Lower leg skin (tissue), 4 donors: ENCODE measurements at regions not wholly inside any gene's neighbourhood (a gene's known extent, or its start where the extent isn't known, plus 50 kb on each side); places are given as distances from the start of the nearest gene placed in this dataset.

ENCODE experiments used
- DNase-seq, 2 donors: peaks; one replicate each; pipeline ENCODE4 v3.0.0-alpha.2; 2019; ENCODE audit warnings: low spot score in 2 of 2
- H3K4me3 ChIP-seq: fragments of 200-600 bp; sonication (generic); 2 replicates; pipeline ENCODE4 v1.5.1; 2017; ENCODE audit warnings: mild to moderate bottlenecking, low read depth; ENCODE audit not compliant: poor library complexity, severe bottlenecking
- POLR2A ChIP-seq, 2 donors: fragments of 450-650 bp; IDR thresholded peaks; one replicate each; pipeline ENCODE4 v1.6.1; 2016 to 2017; ENCODE audit warnings: antibody characterized with exemption in 2 of 2, mild to moderate bottlenecking in 1 of 2, moderate library complexity in 1 of 2
- WGBS, 2 donors: methylation state at CpG; one replicate each; pipeline ENCODE4 v1.1.5; 2018; 5-methylcytosine and 5-hydroxymethylcytosine counted together
- intact Hi-C: fragments of 100-400 bp; cut with DNase I; formaldehyde crosslinking; loops from one replicate; pipeline ENCODE4 v1.15.0; 2023; ENCODE audit warnings: low total_unique reads
- TF ChIP-seq, protein P1 (sequence below), 3 donors: fragments of 450-650 bp; IDR thresholded peaks; one replicate each; pipeline ENCODE4 v1.5.1; 2016; ENCODE audit warnings: antibody characterized with exemption in 3 of 3, mild to moderate bottlenecking in 3 of 3, moderate library complexity in 2 of 3

DNA sequence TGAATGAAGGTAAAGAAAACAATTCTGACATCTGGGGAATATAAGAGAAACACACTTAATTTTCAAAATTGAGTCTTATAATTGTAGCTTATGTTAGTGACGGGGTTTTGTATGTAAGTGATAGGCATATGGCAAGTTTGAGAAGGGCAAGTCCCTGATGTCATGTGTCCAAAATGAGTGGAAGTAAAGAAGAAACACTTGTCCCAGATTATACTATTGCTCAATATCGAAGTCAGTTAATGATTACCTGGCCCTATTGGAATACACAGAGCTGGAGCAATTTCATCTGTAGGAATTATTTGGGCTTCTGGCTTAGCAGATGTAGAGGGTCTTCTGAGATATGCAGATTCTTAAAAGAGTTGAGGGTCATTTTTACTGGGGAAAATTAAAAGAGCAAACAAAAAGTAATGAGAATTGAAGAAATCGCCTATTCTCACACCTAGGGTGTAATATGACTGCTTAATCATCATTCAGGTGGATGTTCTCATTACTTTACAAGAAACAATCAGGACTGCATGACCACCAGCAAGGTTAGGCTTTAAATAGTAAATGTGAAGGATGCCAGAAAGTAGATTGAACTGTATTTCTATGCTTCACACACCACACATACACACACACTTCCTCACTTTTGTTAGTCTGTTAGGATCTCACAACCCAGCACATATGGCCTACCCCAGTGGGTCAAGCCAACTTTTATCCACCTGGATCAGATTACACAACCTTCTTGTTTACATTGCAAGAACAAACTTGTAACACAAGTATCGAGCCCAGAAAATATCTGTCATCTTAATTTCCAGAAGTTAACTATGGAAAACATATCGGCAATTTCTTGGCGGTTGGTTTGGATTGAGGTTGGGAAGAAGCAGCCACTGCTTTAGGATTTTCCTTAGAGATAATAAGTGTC, 183.3 kb upstream of the LRRC3B start:
- 57 to 59% methylated on average over 6 of the region's 6 CpGs for WGBS, 2 donors
- no peak overlapping the region for H3K4me3 ChIP-seq
- no peak for DNase-seq
- intact Hi-C loops: no loop called here
- TF ChIP-seq POLR2A (IDR thresholded peaks at IDR 0.05): no peak
- TF ChIP-seq, protein P1, sequence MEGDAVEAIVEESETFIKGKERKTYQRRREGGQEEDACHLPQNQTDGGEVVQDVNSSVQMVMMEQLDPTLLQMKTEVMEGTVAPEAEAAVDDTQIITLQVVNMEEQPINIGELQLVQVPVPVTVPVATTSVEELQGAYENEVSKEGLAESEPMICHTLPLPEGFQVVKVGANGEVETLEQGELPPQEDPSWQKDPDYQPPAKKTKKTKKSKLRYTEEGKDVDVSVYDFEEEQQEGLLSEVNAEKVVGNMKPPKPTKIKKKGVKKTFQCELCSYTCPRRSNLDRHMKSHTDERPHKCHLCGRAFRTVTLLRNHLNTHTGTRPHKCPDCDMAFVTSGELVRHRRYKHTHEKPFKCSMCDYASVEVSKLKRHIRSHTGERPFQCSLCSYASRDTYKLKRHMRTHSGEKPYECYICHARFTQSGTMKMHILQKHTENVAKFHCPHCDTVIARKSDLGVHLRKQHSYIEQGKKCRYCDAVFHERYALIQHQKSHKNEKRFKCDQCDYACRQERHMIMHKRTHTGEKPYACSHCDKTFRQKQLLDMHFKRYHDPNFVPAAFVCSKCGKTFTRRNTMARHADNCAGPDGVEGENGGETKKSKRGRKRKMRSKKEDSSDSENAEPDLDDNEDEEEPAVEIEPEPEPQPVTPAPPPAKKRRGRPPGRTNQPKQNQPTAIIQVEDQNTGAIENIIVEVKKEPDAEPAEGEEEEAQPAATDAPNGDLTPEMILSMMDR (IDR thresholded peaks at IDR 0.05): no peak

DNA sequence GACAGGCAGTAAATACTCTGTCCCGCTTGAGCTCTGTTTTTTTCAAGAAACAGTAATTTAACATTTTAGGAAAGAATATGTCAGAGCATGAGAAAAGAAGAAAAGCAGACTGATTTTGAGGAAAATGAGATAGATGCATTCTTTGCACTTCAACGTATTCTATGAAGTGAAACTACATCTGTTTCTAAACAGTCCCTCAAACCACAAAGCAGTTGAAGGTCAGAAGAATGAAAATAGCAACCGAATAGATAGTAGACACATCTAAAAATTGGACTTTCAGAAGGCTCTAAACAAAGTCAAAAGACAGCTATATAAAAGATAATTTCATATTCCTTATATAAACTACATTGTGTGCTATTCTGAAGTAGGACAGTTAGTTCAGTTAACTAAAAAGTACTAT, 172.6 kb upstream of the LRRC3B start:
- TF ChIP-seq, protein P1 (IDR thresholded peaks at IDR 0.05): no peak
- no peak for TF ChIP-seq POLR2A (IDR thresholded peaks at IDR 0.05)
- no peak for DNase-seq
- intact Hi-C loops: no loop called here

GRCh38 chr3:26452363-26452762, 170.2 kb upstream of the LRRC3B start:
- TF ChIP-seq, protein P1 (IDR thresholded peaks at IDR 0.05): no peak
- no peak for TF ChIP-seq POLR2A (IDR thresholded peaks at IDR 0.05)
- intact Hi-C loops: no loop called here
- no peak for DNase-seq
- WGBS, 2 donors: 50 to 55% methylated on average over 2 of the region's 2 CpGs
- no peak overlapping the region for H3K4me3 ChIP-seq

More for the DNA sequence above, 172.6 kb upstream of the LRRC3B start:
- H3K4me3 ChIP-seq: no peak overlapping the region
- WGBS, 2 donors: 43 to 52% methylated on average over 3 of the region's 3 CpGs

- 30 to 42% methylated on average over 3 of the region's 3 CpGs for WGBS, 2 donors
- TF ChIP-seq, protein P1 (IDR thresholded peaks at IDR 0.05): no peak
- TF ChIP-seq POLR2A (IDR thresholded peaks at IDR 0.05): no peak
These were observed 161.6 kb upstream of the LRRC3B start for GRCh38 chr3:26460985-26461384.

GRCh38 chr3:26472345-26472744, 150.2 kb upstream of the LRRC3B start:
- DNase-seq: no peak
- H3K4me3 ChIP-seq: no peak overlapping the region
- intact Hi-C loops: no loop called here
- 71 to 78% methylated on average over 6 of the region's 6 CpGs for WGBS, 2 donors
- TF ChIP-seq, protein P1 (IDR thresholded peaks at IDR 0.05): no peak
- TF ChIP-seq POLR2A (IDR thresholded peaks at IDR 0.05): no peak

More at GRCh38 chr3:26460985-26461384, 161.6 kb upstream of the LRRC3B start:
- intact Hi-C loops: no loop called here
- no peak overlapping the region for H3K4me3 ChIP-seq
- no peak for DNase-seq
